IMR-90 (cell line): ENCODE measurements at regions not wholly inside any gene's neighbourhood (a gene's known extent, or its start where the extent isn't known, plus 50 kb on each side); places are given as distances from the start of the nearest gene placed in this dataset.

Experiments used
- ATAC-seq: fragments of 200-7000 bp; cut with Tn5 transposase; 2 replicates; pipeline ENCODE4 v1.9.1; 2020; ENCODE audit warnings: low read depth, mild to moderate bottlenecking, moderate library complexity
- BruUV-seq: library from RNA; stranded (reverse); fragments of 400-500 nt; replicated peaks from 2 replicates; lab custom pipeline; 2021; lab: Mats Ljungman, UMichigan
- CTCF ChIA-PET: fragments of 300-600 bp; formaldehyde crosslinking; extraction: SDS; loops from one replicate; lab custom pipeline; 2021; ENCODE audit warnings: antibody characterized with exemption; lab: Yijun Ruan, JAX
- POLR2A ChIA-PET: fragments of 300-600 bp; sonication (Branson Sonifier 250); formaldehyde crosslinking; loops from one replicate; lab custom pipeline; 2022; ENCODE audit warnings: antibody characterized with exemption; ENCODE audit not compliant: unreplicated experiment; lab: Charles Lee
- DNase-seq: peaks from one replicate; pipeline ENCODE4 v3.0.0; 2013
- H2AFZ ChIP-seq: replicated peaks from 2 replicates; pipeline ENCODE3; 2013; ENCODE audit warnings: low read length, mild to moderate bottlenecking; ENCODE audit not compliant: poor library complexity
- H2AK5ac ChIP-seq: 2 replicates; pipeline ENCODE4 v1.6.1; 2013; ENCODE audit warnings: low read depth, low read length, inconsistent platforms
- H2AK9ac ChIP-seq: replicated peaks from 2 replicates; pipeline ENCODE3; 2013; ENCODE audit warnings: mild to moderate bottlenecking, low read depth, low read length, moderate library complexity; ENCODE audit not compliant: poor library complexity
- H2BK120ac ChIP-seq: 2 replicates; pipeline ENCODE4 v1.6.1; 2013; ENCODE audit warnings: low read depth, low read length, inconsistent platforms
- H2BK15ac ChIP-seq: 3 replicates; pipeline ENCODE4 v1.6.1; 2013; ENCODE audit warnings: low read depth, low read length, inconsistent platforms
- H2BK20ac ChIP-seq: 2 replicates; pipeline ENCODE4 v1.6.1; 2013; ENCODE audit warnings: low read depth, mild to moderate bottlenecking, inconsistent platforms, low read length, moderate library complexity
- H2BK5ac ChIP-seq: 2 replicates; pipeline ENCODE4 v1.6.1; 2013; ENCODE audit warnings: mild to moderate bottlenecking, low read depth, low read length, inconsistent platforms; ENCODE audit not compliant: poor library complexity, severe bottlenecking
- H3K14ac ChIP-seq: replicated peaks from 2 replicates; pipeline ENCODE4 v1.6.1; 2013; ENCODE audit warnings: low read depth, low read length, inconsistent platforms
- H3K18ac ChIP-seq: 2 replicates; pipeline ENCODE4 v1.6.1; 2013; ENCODE audit warnings: low read depth, low read length, control low read depth
- H3K23ac ChIP-seq: 2 replicates; pipeline ENCODE4 v1.6.1; 2013; ENCODE audit warnings: low read depth, low read length, inconsistent platforms
- H3K27ac ChIP-seq: 2 replicates; pipeline ENCODE4 v1.5.1; 2013; ENCODE audit warnings: mild to moderate bottlenecking, control low read depth, low read length; ENCODE audit not compliant: insufficient read depth
- H3K27me3 ChIP-seq: 2 replicates; pipeline ENCODE4 v1.6.1; 2013; ENCODE audit warnings: low read length; ENCODE audit not compliant: control insufficient read depth, insufficient read depth
- H3K36me3 ChIP-seq: 2 replicates; pipeline ENCODE4 v1.6.1; 2013; ENCODE audit warnings: low read length, mixed read lengths; ENCODE audit not compliant: control insufficient read depth, insufficient read depth
- H3K4ac ChIP-seq: 2 replicates; pipeline ENCODE4 v1.6.1; 2013; ENCODE audit warnings: low read depth, low read length, inconsistent platforms
- H3K4me1 ChIP-seq: 2 replicates; pipeline ENCODE4 v1.6.1; 2013; ENCODE audit warnings: low read length, mixed read lengths; ENCODE audit not compliant: control insufficient read depth, insufficient read depth
- H3K4me2 ChIP-seq: 2 replicates; pipeline ENCODE4 v1.6.1; 2013; ENCODE audit warnings: low read depth, mild to moderate bottlenecking, control low read depth, low read length, moderate library complexity
- H3K4me3 ChIP-seq: 2 replicates; pipeline ENCODE4 v1.5.1; 2013; ENCODE audit warnings: low read depth, mild to moderate bottlenecking, control low read depth, low read length, moderate library complexity; ENCODE audit not compliant: insufficient read depth
- H3K56ac ChIP-seq: 2 replicates; pipeline ENCODE4 v1.6.1; 2013; ENCODE audit warnings: low read length, inconsistent platforms; ENCODE audit not compliant: insufficient read depth; ENCODE audit errors: extremely low read depth
- H3K79me1 ChIP-seq, 2 experiments: 2 replicates each; pipeline ENCODE4 v1.6.1; 2013; ENCODE audit warnings: low read length in 2 of 2, inconsistent platforms in 1 of 2, low read depth in 1 of 2
- H3K9ac ChIP-seq: 2 replicates; pipeline ENCODE4 v1.6.1; 2013; ENCODE audit warnings: low read depth, low read length, control low read depth
- H3K9me1 ChIP-seq: 2 replicates; pipeline ENCODE4 v1.6.1; 2013; ENCODE audit warnings: low read length, inconsistent platforms; ENCODE audit not compliant: insufficient read depth
- H3K9me3 ChIP-seq: 2 replicates; pipeline ENCODE4 v1.6.1; 2013; ENCODE audit warnings: low read length; ENCODE audit not compliant: control insufficient read depth, insufficient read depth
- H4K20me1 ChIP-seq: 2 replicates; pipeline ENCODE4 v1.6.1; 2013; ENCODE audit warnings: low read length, inconsistent platforms; ENCODE audit not compliant: insufficient read depth
- H4K5ac ChIP-seq: 2 replicates; pipeline ENCODE4 v1.6.1; 2013; ENCODE audit warnings: mild to moderate bottlenecking, low read depth, low read length, control low read depth
- H4K8ac ChIP-seq, 2 experiments: 2 replicates each; pipeline ENCODE4 v1.6.1; 2013; ENCODE audit warnings: low read depth in 2 of 2, low read length in 2 of 2, control low read depth in 1 of 2, inconsistent platforms in 1 of 2
- H4K91ac ChIP-seq: 2 replicates; pipeline ENCODE4 v1.6.1; 2013; ENCODE audit warnings: low read depth, low read length, inconsistent platforms; ENCODE audit not compliant: insufficient read depth
- RAD21 ChIP-seq: IDR thresholded peaks from 2 replicates; pipeline ENCODE4 v1.6.1; 2012; ENCODE audit warnings: low read length, improper control_type of control experiment
- RFX5 ChIP-seq: IDR thresholded peaks from 2 replicates; pipeline ENCODE4 v1.8.0; 2012; ENCODE audit warnings: low read depth, mild to moderate bottlenecking, low read length, moderate library complexity
- SMC3 ChIP-seq: fragments of 150-350 bp; IDR thresholded peaks from 2 replicates; pipeline ENCODE4 v1.6.1; 2016; ENCODE audit warnings: low read depth, mild to moderate bottlenecking, antibody characterized with exemption, low read length, moderate library complexity
- WGBS, 2 experiments: methylation state at CpG; one replicate each; pipeline versions ENCODE4 v1.1.5 to v1.1.7; 2013; ENCODE audit warnings: missing lambda C conversion rate in 2 of 2; ENCODE audit not compliant: insufficient read length in 1 of 2; ENCODE audit errors: extremely low coverage in 2 of 2; 5-methylcytosine and 5-hydroxymethylcytosine counted together
- dilution Hi-C: fragments of 300-500 bp; cut with HindIII; formaldehyde crosslinking; loops from one replicate; pipeline ENCODE4 v1.14.3; 2018; ENCODE audit warnings: low sequenced_read_pairs; ENCODE audit not compliant: unreplicated experiment
- in situ Hi-C: fragments of 300-500 bp; cut with MboI; formaldehyde crosslinking; loops from 3 replicates; pipeline ENCODE4 v1.14.3; 2019; ENCODE audit warnings: low sequenced_read_pairs, inconsistent platforms, mixed read lengths
- intact Hi-C: fragments of 100-400 bp; cut with micrococcal nuclease; formaldehyde crosslinking; loops from 2 replicates; pipeline ENCODE4 v1.10.0; 2022
- TF ChIP-seq, protein P1 (sequence below): conservative IDR thresholded peaks from 2 replicates; pipeline ENCODE4 v1.5.1; 2012; ENCODE audit warnings: mild to moderate bottlenecking, low read depth, low read length, improper control_type of control experiment

DNA sequence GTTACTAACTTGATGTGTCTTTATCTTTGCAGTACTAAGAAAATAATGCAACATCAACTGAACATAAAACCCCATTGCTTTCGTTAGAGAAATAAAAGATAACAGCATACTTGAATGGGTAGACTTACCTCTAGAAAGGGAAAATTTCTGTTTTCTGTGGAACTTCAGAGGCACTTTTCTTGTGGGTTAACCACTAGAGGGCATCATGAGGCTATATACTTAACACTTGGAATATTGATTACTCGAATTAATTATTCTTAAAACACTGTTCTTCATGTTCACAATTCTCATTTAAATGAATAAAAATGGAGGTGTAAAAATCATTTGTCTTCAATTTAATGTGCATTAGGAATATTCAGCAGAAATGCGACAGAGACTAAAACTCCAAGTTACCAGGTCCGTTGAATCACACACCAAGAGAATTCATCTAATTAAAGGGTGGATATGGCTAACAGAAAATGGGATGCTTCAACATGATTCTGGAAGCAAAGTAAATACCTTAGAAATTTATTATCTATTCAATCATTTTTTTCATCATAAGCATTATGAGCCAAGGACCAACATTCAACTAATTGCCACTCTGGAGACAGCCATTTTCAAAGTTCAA lies 330.8 kb upstream of the PREP start:
- no peak overlapping the region for H3K27ac ChIP-seq
- no peak overlapping the region for H3K56ac ChIP-seq
- no peak overlapping the region for H4K5ac ChIP-seq
- H2AK9ac ChIP-seq: no peak overlapping the region
- no peaks in the 10 kb centered on the region for H3K79me1 ChIP-seq
- no peak overlapping the region for H3K4me2 ChIP-seq
- dilution Hi-C loops: no loop called here
- no peaks in the 10 kb centered on the region for H3K36me3 ChIP-seq
- TF ChIP-seq RFX5: no peak
- peak; percentile 80 for TF ChIP-seq SMC3
- peak; percentile 73 for TF ChIP-seq RAD21
- TF ChIP-seq, protein P1, sequence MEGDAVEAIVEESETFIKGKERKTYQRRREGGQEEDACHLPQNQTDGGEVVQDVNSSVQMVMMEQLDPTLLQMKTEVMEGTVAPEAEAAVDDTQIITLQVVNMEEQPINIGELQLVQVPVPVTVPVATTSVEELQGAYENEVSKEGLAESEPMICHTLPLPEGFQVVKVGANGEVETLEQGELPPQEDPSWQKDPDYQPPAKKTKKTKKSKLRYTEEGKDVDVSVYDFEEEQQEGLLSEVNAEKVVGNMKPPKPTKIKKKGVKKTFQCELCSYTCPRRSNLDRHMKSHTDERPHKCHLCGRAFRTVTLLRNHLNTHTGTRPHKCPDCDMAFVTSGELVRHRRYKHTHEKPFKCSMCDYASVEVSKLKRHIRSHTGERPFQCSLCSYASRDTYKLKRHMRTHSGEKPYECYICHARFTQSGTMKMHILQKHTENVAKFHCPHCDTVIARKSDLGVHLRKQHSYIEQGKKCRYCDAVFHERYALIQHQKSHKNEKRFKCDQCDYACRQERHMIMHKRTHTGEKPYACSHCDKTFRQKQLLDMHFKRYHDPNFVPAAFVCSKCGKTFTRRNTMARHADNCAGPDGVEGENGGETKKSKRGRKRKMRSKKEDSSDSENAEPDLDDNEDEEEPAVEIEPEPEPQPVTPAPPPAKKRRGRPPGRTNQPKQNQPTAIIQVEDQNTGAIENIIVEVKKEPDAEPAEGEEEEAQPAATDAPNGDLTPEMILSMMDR: peak; percentile 65
- no CpG with 5 or more reads among the region's 4 CpGs for WGBS, 2 experiments
- no peak overlapping the region for H4K91ac ChIP-seq
- H2AK5ac ChIP-seq: no peak overlapping the region
- H3K23ac ChIP-seq: no peak overlapping the region
- peak overlapping the region; percentile 90 for H2BK15ac ChIP-seq
- intact Hi-C loops: loop anchor here (1.0 to 5.0 kb wide), 6 partner anchors 249 to 569 kb away; no protein-coding TSS in a partner anchor
- ChIA-PET CTCF (interaction anchor here (0.7 kb wide), 1 partner anchor 67 kb away, joined by 3 read pairs; no protein-coding TSS in a partner anchor), POLR2A (no interaction called here)
- H2BK5ac ChIP-seq: peak overlapping the region; percentile 31
- no peak overlapping the region for H3K4me3 ChIP-seq
- no peaks in the 10 kb centered on the region for H3K27me3 ChIP-seq
- no peaks in the 10 kb centered on the region for H3K9me1 ChIP-seq
- H2BK120ac ChIP-seq: peak overlapping the region; percentile 65; the same call in 1 of the 2 replicates
- peak overlapping the region; percentile 40; the same call in 1 of the 2 replicates for H2BK20ac ChIP-seq
- no peaks in the 10 kb centered on the region for H4K20me1 ChIP-seq
- no peak overlapping the region for H3K14ac ChIP-seq
- ATAC-seq (peak; percentile 44; the same call in 1 of the 2 replicates), DNase-seq (peak; percentile 60)
- no peak overlapping the region for H3K18ac ChIP-seq
- no peaks in the 10 kb centered on the region for H3K9me3 ChIP-seq
- H3K9ac ChIP-seq: no peak overlapping the region
- H3K4ac ChIP-seq: no peak overlapping the region
- in situ Hi-C loops: loop anchor here (10.0 kb wide), 3 partner anchors 251 to 571 kb away; no protein-coding TSS in a partner anchor
- H2AFZ ChIP-seq: no peak overlapping the region
- no TSS peak for BruUV-seq
- no peaks in the 10 kb centered on the region for H3K4me1 ChIP-seq
- no peak overlapping the region for H4K8ac ChIP-seq
